Liver (tissue), 8 donors: ENCODE measurements at regions not wholly inside any gene's neighbourhood (a gene's known extent, or its start where the extent isn't known, plus 50 kb on each side); places are given as distances from the start of the nearest gene placed in this dataset.
"Not testable (repeated sequence)": the region's sequence is repeated elsewhere in the genome, so short reads cannot be mapped to it uniquely, and the experiment has no call there.

Experiments used
- DNase-seq: peaks from one replicate; pipeline ENCODE4 v3.0.0-alpha.2; 2017; ENCODE audit warnings: low spot score
- H3K27ac ChIP-seq, 2 donors: one replicate each; pipeline ENCODE4 v1.7.0; 2013; ENCODE audit warnings: inconsistent platforms in 2 of 2, low read length in 2 of 2, control low read depth in 1 of 2, low read depth in 1 of 2, mild to moderate bottlenecking in 1 of 2
- H3K27me3 ChIP-seq, 4 donors: one replicate each; pipeline versions ENCODE4 v1.6.1 to v1.7.0; 2013; ENCODE audit warnings: low read length in 3 of 4, inconsistent platforms in 1 of 4, mild to moderate bottlenecking in 1 of 4, moderate library complexity in 1 of 4; ENCODE audit not compliant: control insufficient read depth in 4 of 4, insufficient read depth in 4 of 4
- H3K36me3 ChIP-seq, 4 donors: one replicate each; pipeline versions ENCODE4 v1.6.1 to v1.7.0; 2013; ENCODE audit warnings: low read length in 3 of 4, mild to moderate bottlenecking in 3 of 4, low read depth in 1 of 4, moderate library complexity in 1 of 4; ENCODE audit not compliant: control insufficient read depth in 4 of 4, insufficient read depth in 3 of 4
- H3K4me1 ChIP-seq, 4 donors: one replicate each; pipeline versions ENCODE4 v1.6.1 to v1.7.0; 2013; ENCODE audit warnings: low read length in 3 of 4, mild to moderate bottlenecking in 3 of 4, moderate library complexity in 1 of 4; ENCODE audit not compliant: control insufficient read depth in 4 of 4, insufficient read depth in 4 of 4
- H3K4me3 ChIP-seq, 3 donors: one replicate each; pipeline versions ENCODE4 v1.6.1 to v1.7.0; 2013; ENCODE audit warnings: low read length in 3 of 3, control low read depth in 1 of 3, low read depth in 1 of 3, mild to moderate bottlenecking in 1 of 3
- H3K9ac ChIP-seq, 2 donors: one replicate each; pipeline ENCODE4 v1.7.0; 2013; ENCODE audit warnings: low read length in 2 of 2, mild to moderate bottlenecking in 2 of 2, moderate library complexity in 2 of 2, control low read depth in 1 of 2, low read depth in 1 of 2
- H3K9me3 ChIP-seq, 4 donors: one replicate each; pipeline versions ENCODE4 v1.6.1 to v1.7.0; 2013; ENCODE audit warnings: low read length in 3 of 4; ENCODE audit not compliant: control insufficient read depth in 4 of 4
- EGR1 ChIP-seq, 2 donors: IDR thresholded peaks; 2 replicates each; pipeline ENCODE4 v1.6.1; 2016 to 2018; ENCODE audit warnings: antibody characterized with exemption in 2 of 2, low read depth in 2 of 2
- FOXA1 ChIP-seq: IDR thresholded peaks from 2 replicates; pipeline ENCODE4 v1.6.1; 2016; ENCODE audit warnings: antibody characterized with exemption
- FOXA2 ChIP-seq: IDR thresholded peaks from 2 replicates; pipeline ENCODE4 v1.6.1; 2016; ENCODE audit warnings: antibody characterized with exemption
- HNF4A ChIP-seq, 2 donors: conservative IDR thresholded peaks; 2 replicates each; pipeline ENCODE4 v1.6.1; 2016; ENCODE audit warnings: antibody characterized with exemption in 2 of 2, mild to moderate bottlenecking in 2 of 2
- HNF4G ChIP-seq: IDR thresholded peaks from 2 replicates; pipeline ENCODE4 v1.6.1; 2016; ENCODE audit warnings: antibody characterized with exemption
- JUND ChIP-seq, 2 donors: IDR thresholded peaks; 2 replicates each; pipeline ENCODE4 v1.6.1; 2016; ENCODE audit warnings: antibody characterized with exemption in 2 of 2
- NR2F2 ChIP-seq: IDR thresholded peaks from 2 replicates; pipeline ENCODE4 v1.6.1; 2016; ENCODE audit warnings: antibody characterized with exemption
- RAD21 ChIP-seq, 2 donors: IDR thresholded peaks; 2 replicates each; pipeline ENCODE4 v1.6.1; 2016; ENCODE audit warnings: antibody characterized with exemption in 2 of 2, mild to moderate bottlenecking in 2 of 2
- RXRA ChIP-seq, 2 donors: IDR thresholded peaks; 2 replicates each; pipeline ENCODE4 v1.6.1; 2017 to 2018; ENCODE audit warnings: antibody characterized with exemption in 2 of 2, mild to moderate bottlenecking in 1 of 2
- SP1 ChIP-seq: IDR thresholded peaks from 2 replicates; pipeline ENCODE4 v1.6.1; 2018; ENCODE audit warnings: antibody characterized with exemption, mild to moderate bottlenecking
- YY1 ChIP-seq: IDR thresholded peaks from 2 replicates; pipeline ENCODE4 v1.6.1; 2016; ENCODE audit warnings: antibody characterized with exemption, mild to moderate bottlenecking
- WGBS: extraction: QIAGEN DNeasy Blood & Tissue Kit; methylation state at CpG from one replicate; pipeline ENCODE4 v1.1.7; 2013; 5-methylcytosine and 5-hydroxymethylcytosine counted together
- TF ChIP-seq, protein P1 (sequence below): IDR thresholded peaks from 2 replicates; pipeline ENCODE4 v1.6.1; 2016; ENCODE audit warnings: antibody characterized with exemption
- TF ChIP-seq, protein P2 (sequence below): fragments of 150-350 bp; IDR thresholded peaks from 2 replicates; pipeline ENCODE4 v1.5.1; 2017; ENCODE audit warnings: improper control_type of control experiment, low read depth, low read length; ENCODE audit not compliant: missing input control
- TF ChIP-seq, protein P3 (sequence below): IDR thresholded peaks from 2 replicates; pipeline ENCODE4 v1.6.1; 2016; ENCODE audit warnings: antibody characterized with exemption
- TF ChIP-seq, protein P4 (sequence below): IDR thresholded peaks from 2 replicates; pipeline ENCODE4 v1.6.1; 2016; ENCODE audit warnings: antibody characterized with exemption, mild to moderate bottlenecking
- donor health status: healthy.
- donor health status: healthy.
- donor health status: healthy.
- donor health status: healthy.
- donor health status: healthy.

DNA sequence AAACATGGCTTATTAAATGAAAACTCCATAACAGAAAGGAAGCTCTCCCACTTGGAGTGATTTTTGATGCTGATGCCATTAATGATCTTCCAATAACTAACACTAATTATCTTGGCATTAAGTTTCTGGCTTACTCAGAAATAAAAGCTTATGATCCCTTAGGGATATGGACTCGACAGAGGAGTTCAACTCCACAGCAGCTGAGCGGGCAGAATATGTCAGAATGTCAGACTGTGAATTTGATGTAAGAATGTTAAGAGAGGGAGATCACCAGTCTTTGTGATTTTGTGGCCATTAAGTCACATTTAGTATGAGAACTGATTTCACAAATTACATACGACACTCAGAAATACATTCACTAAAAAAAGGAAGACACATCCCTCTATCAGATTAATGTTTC is 2244.0 kb downstream of the ARAP2 start:
- Histone ChIP-seq H3K27me3 (no peaks in the 10 kb centered on the region), H3K9ac (no peak overlapping the region), H3K4me1 (no peaks in the 10 kb centered on the region), H3K4me3 (no peak overlapping the region), H3K27ac (no peak overlapping the region), H3K36me3 (no peaks in the 10 kb centered on the region), H3K9me3 (no peaks in the 10 kb centered on the region)
- WGBS, result 83% methylated on average over 3 of the region's 3 CpGs
- DNase-seq, result no peak
- TF ChIP-seq FOXA1 (no peak), HNF4A (conservative IDR thresholded peaks at IDR 0.05) (no peak), RAD21 (IDR thresholded peaks at IDR 0.05) (no peak), RXRA (IDR thresholded peaks at IDR 0.05) (no peak), SP1 (no peak), FOXA2 (no peak)

DNA sequence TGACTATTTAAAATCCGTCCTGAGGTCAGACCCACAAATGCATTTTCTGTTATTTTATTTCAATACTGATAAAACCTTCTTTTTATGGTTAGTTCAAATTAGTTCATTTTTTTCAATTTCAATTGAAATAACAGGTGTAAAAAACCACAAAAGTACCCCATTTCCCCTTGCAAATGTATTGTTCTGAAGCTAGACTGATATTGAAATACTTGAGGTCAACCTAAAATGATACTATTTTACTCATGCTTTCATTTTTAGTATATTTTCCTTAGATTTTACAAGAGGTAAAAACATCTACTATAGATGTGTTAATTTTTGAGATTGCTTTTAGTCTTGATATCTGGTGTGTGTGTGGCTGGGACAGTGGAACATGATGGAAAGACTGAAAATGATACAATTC is 2237.8 kb downstream of the ARAP2 start:
- DNase-seq, H3K27ac ChIP-seq, H3K9ac ChIP-seq, H3K27me3 ChIP-seq, H3K36me3 ChIP-seq, H3K4me3 ChIP-seq, H3K4me1 ChIP-seq, H3K9me3 ChIP-seq: not testable (repeated sequence)
- WGBS, result 66% methylated on average over 1 of the region's 1 CpG

DNA sequence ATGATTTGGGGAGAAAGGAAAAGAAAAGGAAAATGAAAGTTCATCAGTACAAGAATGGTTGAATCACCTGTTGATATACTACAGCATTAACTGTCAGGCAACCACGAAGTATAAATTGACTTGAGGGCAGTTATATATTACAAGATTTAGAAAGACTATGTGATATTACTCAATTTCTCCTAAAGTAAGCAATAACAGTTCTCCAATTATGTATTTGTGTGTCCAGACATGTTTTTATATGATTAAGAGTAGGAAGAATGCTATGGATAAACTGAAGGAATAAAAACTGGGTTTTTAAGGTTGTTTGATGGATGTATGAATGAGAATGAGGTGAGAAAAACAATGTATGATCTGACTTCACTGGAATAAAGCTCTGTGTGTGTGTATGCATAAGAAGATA is 2234.4 kb downstream of the ARAP2 start:
- WGBS, result 58% methylated on average over 1 of the region's 1 CpG
- Histone ChIP-seq H3K4me3 (no peak overlapping the region), H3K9ac (no peak overlapping the region), H3K27me3 (no peaks in the 10 kb centered on the region), H3K36me3 (no peaks in the 10 kb centered on the region), H3K4me1 (no peaks in the 10 kb centered on the region), H3K27ac (no peak overlapping the region), H3K9me3 (no peaks in the 10 kb centered on the region)
- TF ChIP-seq, protein P1, sequence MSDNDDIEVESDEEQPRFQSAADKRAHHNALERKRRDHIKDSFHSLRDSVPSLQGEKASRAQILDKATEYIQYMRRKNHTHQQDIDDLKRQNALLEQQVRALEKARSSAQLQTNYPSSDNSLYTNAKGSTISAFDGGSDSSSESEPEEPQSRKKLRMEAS, result no peak
- no peak for DNase-seq

DNA sequence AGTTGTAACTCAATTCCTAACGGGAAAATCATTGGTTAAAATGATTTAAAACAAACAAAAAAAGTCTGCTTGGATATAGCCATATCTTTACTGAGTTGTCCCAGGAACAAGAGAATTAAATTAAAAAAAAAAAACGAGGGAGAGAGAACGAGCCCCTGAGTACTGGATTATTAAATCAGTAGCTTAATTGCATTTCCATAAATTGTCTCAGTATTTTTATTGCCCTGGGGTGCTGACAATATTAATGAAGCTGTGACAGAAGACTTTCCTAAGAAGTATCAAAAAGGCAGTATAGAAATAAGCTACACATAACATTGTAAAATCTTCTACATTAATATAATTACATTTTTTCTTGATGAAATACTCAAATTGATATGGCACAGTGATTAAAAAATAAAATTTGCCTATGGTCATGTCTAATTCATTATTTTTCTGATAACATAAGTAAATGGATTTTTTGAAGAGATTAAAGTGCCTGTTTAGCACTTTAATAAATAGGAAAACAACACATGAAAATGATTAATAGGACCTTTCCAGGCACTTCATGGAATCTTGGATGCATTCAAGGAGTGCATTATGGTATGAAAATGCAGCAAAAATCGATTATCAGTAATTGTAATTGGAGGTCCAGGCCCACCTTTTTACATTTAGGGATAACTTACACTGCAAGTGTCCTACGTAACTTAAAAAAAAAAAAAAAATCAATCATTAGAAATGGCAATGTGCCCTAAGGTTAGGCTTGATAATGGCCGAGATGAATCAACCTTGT is 2233.4 kb downstream of the ARAP2 start:
- Histone ChIP-seq H3K4me3 (no peak overlapping the region), H3K27me3 (no peaks in the 10 kb centered on the region), H3K9me3 (no peaks in the 10 kb centered on the region), H3K27ac (no peak overlapping the region), H3K9ac (no peak overlapping the region), H3K36me3 (no peaks in the 10 kb centered on the region), H3K4me1 (no peaks in the 10 kb centered on the region)
- 61% methylated on average over 6 of the region's 6 CpGs for WGBS
- no peak for DNase-seq
- TF ChIP-seq, protein P1, result no peak
- TF ChIP-seq HNF4A (conservative IDR thresholded peaks at IDR 0.05) (no peak), FOXA2 (no peak), EGR1 (IDR thresholded peaks at IDR 0.05; ENCODE audit: low read depth in 2 of 2) (no peak), FOXA1 (no peak), RAD21 (IDR thresholded peaks at IDR 0.05) (no peak), NR2F2 (no peak), SP1 (no peak), RXRA (IDR thresholded peaks at IDR 0.05) (no peak), YY1 (no peak), HNF4G (no peak), JUND (IDR thresholded peaks at IDR 0.05) (no peak)
- TF ChIP-seq, protein P2, sequence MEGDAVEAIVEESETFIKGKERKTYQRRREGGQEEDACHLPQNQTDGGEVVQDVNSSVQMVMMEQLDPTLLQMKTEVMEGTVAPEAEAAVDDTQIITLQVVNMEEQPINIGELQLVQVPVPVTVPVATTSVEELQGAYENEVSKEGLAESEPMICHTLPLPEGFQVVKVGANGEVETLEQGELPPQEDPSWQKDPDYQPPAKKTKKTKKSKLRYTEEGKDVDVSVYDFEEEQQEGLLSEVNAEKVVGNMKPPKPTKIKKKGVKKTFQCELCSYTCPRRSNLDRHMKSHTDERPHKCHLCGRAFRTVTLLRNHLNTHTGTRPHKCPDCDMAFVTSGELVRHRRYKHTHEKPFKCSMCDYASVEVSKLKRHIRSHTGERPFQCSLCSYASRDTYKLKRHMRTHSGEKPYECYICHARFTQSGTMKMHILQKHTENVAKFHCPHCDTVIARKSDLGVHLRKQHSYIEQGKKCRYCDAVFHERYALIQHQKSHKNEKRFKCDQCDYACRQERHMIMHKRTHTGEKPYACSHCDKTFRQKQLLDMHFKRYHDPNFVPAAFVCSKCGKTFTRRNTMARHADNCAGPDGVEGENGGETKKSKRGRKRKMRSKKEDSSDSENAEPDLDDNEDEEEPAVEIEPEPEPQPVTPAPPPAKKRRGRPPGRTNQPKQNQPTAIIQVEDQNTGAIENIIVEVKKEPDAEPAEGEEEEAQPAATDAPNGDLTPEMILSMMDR, result no peak
- TF ChIP-seq, protein P3, sequence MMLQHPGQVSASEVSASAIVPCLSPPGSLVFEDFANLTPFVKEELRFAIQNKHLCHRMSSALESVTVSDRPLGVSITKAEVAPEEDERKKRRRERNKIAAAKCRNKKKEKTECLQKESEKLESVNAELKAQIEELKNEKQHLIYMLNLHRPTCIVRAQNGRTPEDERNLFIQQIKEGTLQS, result no peak
- TF ChIP-seq, protein P4, sequence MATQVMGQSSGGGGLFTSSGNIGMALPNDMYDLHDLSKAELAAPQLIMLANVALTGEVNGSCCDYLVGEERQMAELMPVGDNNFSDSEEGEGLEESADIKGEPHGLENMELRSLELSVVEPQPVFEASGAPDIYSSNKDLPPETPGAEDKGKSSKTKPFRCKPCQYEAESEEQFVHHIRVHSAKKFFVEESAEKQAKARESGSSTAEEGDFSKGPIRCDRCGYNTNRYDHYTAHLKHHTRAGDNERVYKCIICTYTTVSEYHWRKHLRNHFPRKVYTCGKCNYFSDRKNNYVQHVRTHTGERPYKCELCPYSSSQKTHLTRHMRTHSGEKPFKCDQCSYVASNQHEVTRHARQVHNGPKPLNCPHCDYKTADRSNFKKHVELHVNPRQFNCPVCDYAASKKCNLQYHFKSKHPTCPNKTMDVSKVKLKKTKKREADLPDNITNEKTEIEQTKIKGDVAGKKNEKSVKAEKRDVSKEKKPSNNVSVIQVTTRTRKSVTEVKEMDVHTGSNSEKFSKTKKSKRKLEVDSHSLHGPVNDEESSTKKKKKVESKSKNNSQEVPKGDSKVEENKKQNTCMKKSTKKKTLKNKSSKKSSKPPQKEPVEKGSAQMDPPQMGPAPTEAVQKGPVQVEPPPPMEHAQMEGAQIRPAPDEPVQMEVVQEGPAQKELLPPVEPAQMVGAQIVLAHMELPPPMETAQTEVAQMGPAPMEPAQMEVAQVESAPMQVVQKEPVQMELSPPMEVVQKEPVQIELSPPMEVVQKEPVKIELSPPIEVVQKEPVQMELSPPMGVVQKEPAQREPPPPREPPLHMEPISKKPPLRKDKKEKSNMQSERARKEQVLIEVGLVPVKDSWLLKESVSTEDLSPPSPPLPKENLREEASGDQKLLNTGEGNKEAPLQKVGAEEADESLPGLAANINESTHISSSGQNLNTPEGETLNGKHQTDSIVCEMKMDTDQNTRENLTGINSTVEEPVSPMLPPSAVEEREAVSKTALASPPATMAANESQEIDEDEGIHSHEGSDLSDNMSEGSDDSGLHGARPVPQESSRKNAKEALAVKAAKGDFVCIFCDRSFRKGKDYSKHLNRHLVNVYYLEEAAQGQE, result no peak
